Activated T-helper 2 cell treated with anti-CD3 and anti-CD28 coated beads, Interferon-gamma antibody, Interleukin-2, Interleukin-4, amounts not matched to agents 10 μg/mL and 5 μg/mL and 100 μg/mL, durations not matched to agents 14 hours and 24 hours and 36 hours (primary cell): ENCODE measurements at regions not wholly inside any gene's neighbourhood (a gene's known extent, or its start where the extent isn't known, plus 50 kb on each side); places are given as distances from the start of the nearest gene placed in this dataset.

Experiments used
- DNase-seq: peaks from one replicate; pipeline ENCODE4 v3.0.0; 2021; ENCODE audit warnings: low spot score
- H3K27ac Mint-ChIP-seq: one replicate; pipeline ENCODE4 v1.8.0; 2021; ENCODE audit warnings: mixed read lengths
- H3K27me3 Mint-ChIP-seq: one replicate; pipeline ENCODE4 v1.8.0; 2021; ENCODE audit warnings: low read depth, mixed read lengths
- H3K36me3 Mint-ChIP-seq: one replicate; pipeline ENCODE4 v1.8.0; 2021; ENCODE audit warnings: low read depth, mixed read lengths
- H3K4me1 Mint-ChIP-seq: one replicate; pipeline ENCODE4 v1.8.0; 2021; ENCODE audit warnings: low read depth, mixed read lengths
- H3K4me3 Mint-ChIP-seq: one replicate; pipeline ENCODE4 v1.8.0; 2021; ENCODE audit warnings: low read depth, mild to moderate bottlenecking, moderate library complexity, mixed read lengths
- H3K9me3 Mint-ChIP-seq: one replicate; pipeline ENCODE4 v1.8.0; 2021; ENCODE audit warnings: mixed read lengths
- intact Hi-C: fragments of 100-400 bp; cut with micrococcal nuclease; formaldehyde crosslinking; loops from one replicate; pipeline ENCODE4 v1.15.1; 2023

DNA sequence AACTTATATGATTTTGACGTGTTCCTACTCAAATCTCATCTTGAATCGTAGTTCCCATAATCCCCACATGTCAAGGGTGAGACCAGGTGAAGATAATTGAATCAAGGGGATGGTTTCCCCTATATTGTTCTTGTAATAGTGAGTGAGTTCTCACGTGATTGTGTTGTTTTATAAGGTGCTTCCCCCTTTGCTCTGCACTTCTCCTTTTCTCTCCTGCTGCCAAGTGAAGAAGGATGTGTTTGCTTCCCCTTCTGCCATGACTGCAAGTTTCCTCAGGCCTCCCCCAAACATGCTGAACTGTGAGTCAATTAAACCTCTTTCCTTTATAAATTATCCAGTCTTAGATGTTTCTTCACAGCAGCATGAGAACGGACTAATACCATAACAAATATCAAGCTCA, 83.2 kb downstream of the MANEA start:
- Mint-ChIP-seq H3K27ac (no peak overlapping the region), H3K36me3 (no peaks in the 10 kb centered on the region), H3K27me3 (no peaks in the 10 kb centered on the region), H3K4me3 (no peak overlapping the region), H3K9me3 (no peaks in the 10 kb centered on the region), H3K4me1 (no peaks in the 10 kb centered on the region)
- intact Hi-C loops, result no loop called here
- no peak for DNase-seq

GRCh38 chr6:95670011-95670463, 92.7 kb downstream of the MANEA start:
- no peak for DNase-seq
- Mint-ChIP-seq H3K36me3 (no peaks in the 10 kb centered on the region), H3K4me1 (no peaks in the 10 kb centered on the region), H3K27me3 (no peaks in the 10 kb centered on the region), H3K9me3 (no peaks in the 10 kb centered on the region), H3K4me3 (no peak overlapping the region), H3K27ac (no peak overlapping the region)
- intact Hi-C loops, result no loop called here

DNA sequence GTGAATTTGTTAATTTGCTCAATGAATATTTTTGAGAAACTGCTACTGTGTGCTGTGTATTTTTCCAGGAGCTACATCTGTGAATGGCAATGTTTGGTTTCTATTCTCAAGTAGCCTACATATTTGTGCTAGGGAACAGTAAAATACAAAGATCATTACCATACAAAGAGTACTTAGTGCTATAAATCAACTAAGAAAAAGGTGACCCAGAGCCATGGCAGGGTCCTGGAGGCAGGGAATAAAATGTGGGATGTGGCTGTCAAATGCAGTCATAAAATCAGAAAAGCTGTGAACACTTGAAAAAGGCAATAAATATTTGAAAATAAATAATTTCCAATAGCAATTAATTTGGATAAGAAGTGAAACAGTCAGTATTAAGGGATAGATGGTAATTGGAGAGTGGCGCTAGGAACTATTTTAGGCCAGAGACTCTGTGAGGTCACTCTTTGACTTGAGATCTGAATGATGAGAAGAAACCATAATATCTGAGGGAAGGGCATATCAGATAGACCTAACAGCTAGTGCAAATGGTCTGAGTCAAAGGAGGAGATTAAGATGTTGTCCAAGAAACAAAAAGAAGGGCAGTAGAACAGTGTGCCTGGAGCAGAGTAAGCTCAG, 98.8 kb downstream of the MANEA start:
- Mint-ChIP-seq H3K36me3 (no peaks in the 10 kb centered on the region), H3K9me3 (no peaks in the 10 kb centered on the region), H3K27ac (no peak overlapping the region), H3K4me3 (no peak overlapping the region), H3K27me3 (no peaks in the 10 kb centered on the region), H3K4me1 (no peaks in the 10 kb centered on the region)
- intact Hi-C loops, result no loop called here
- DNase-seq, result no peak

- intact Hi-C loops, result no loop called here
- no peaks in the 10 kb centered on the region for H3K27me3 Mint-ChIP-seq
- no peak overlapping the region for H3K4me3 Mint-ChIP-seq
- no peaks in the 10 kb centered on the region for H3K4me1 Mint-ChIP-seq
- no peak overlapping the region for H3K27ac Mint-ChIP-seq
- no peak for DNase-seq
- H3K36me3 Mint-ChIP-seq, result no peaks in the 10 kb centered on the region
- H3K9me3 Mint-ChIP-seq, result no peaks in the 10 kb centered on the region
These were observed 102.6 kb downstream of the MANEA start for GRCh38 chr6:95679981-95680380.

GRCh38 chr6:95681736-95682135, 104.4 kb downstream of the MANEA start:
- Mint-ChIP-seq H3K27me3 (no peaks in the 10 kb centered on the region), H3K4me1 (no peaks in the 10 kb centered on the region), H3K4me3 (no peak overlapping the region), H3K27ac (no peak overlapping the region), H3K9me3 (no peaks in the 10 kb centered on the region), H3K36me3 (no peaks in the 10 kb centered on the region)
- DNase-seq, result no peak
- intact Hi-C loops, result no loop called here

DNA sequence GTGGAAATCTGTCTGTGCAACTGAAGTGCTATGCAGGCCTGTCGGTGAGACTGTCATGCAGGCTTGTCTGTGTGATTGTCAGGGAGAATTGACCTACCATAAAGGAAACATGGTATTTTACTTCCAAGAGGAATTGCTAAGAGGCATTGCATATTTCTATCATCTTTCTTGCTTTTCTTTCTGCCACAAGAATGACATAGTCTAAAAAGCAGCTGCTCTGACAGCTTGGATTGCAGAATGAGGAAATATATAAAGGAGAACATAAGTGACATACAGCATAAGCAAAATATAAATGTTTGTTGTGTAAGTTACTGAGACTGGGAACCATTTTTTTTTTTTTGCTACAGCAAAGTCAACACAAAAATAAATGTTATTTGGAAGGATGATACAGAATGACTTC, 105.1 kb downstream of the MANEA start:
- H3K27ac Mint-ChIP-seq, result no peak overlapping the region
- no peak overlapping the region for H3K4me3 Mint-ChIP-seq
- no peaks in the 10 kb centered on the region for H3K36me3 Mint-ChIP-seq
- intact Hi-C loops, result no loop called here
- H3K4me1 Mint-ChIP-seq, result no peaks in the 10 kb centered on the region
- DNase-seq, result no peak
- no peaks in the 10 kb centered on the region for H3K9me3 Mint-ChIP-seq
- H3K27me3 Mint-ChIP-seq, result no peaks in the 10 kb centered on the region

DNA sequence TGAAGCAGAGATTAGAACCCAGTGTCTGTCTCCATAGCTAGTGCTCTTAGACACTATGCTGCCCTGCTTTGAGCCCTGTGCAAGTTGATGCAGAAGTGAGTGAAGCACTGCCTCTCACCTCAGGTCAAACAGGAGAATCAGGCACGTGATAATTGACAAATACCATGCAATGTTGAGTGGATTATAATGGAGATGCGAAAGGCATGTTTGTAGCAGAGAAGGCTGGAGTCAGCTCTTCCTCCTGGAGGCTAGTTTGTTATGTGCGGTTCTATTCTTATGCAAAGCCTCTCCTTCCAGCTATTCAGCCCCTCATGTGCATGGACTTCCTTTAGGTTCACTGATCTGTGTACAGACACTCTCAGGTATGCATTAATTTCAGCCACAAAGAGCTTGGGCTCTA, 108.5 kb downstream of the MANEA start:
- Mint-ChIP-seq H3K4me1 (no peaks in the 10 kb centered on the region), H3K36me3 (no peaks in the 10 kb centered on the region), H3K27ac (no peak overlapping the region), H3K27me3 (no peaks in the 10 kb centered on the region), H3K4me3 (no peak overlapping the region), H3K9me3 (no peaks in the 10 kb centered on the region)
- intact Hi-C loops, result no loop called here
- no peak for DNase-seq

DNA sequence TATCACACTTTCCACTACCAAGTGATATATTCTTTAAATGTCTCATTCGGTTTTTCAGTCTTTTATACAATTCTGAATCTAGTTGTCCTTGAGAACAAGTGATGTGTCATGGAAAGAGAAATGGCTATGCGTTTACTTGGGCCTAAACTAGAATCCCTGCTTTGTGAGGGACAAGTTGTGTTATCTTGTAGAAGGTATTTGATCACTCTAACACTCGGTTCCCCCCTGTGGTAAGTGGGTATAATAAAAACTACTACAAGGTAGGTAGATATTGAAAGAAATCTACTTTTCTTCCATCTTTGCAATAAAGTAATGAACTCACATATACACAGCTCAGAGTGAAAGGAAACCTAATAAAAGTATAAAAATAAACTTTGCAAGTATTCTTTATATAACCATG, 108.9 kb downstream of the MANEA start:
- no peaks in the 10 kb centered on the region for H3K27me3 Mint-ChIP-seq
- intact Hi-C loops, result no loop called here
- no peak overlapping the region for H3K4me3 Mint-ChIP-seq
- H3K27ac Mint-ChIP-seq, result no peak overlapping the region
- H3K9me3 Mint-ChIP-seq, result no peaks in the 10 kb centered on the region
- H3K4me1 Mint-ChIP-seq, result no peaks in the 10 kb centered on the region
- H3K36me3 Mint-ChIP-seq, result no peaks in the 10 kb centered on the region
- no peak for DNase-seq

DNA sequence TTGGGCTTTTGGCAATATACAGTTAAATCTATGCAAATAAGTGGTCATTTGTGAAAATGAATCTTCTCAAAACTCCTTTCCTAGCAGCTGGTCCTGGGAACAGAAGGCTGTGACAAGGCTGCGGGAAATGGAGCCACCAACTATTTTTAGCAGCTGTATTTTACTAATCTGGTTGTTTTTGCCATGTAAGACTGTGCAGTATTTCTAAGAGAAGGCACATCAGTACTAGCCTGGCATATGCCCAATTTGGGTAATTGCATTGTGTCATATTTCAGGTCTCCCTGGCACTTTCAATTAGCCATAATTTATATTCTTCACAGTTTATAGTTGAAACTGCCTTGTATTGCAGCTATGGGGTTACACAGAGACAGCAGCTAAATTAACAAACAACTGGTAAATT, 109.6 kb downstream of the MANEA start:
- Mint-ChIP-seq H3K27ac (no peak overlapping the region), H3K4me1 (no peaks in the 10 kb centered on the region), H3K27me3 (no peaks in the 10 kb centered on the region), H3K4me3 (no peak overlapping the region), H3K9me3 (no peaks in the 10 kb centered on the region), H3K36me3 (no peaks in the 10 kb centered on the region)
- no peak for DNase-seq
- intact Hi-C loops, result no loop called here

DNA sequence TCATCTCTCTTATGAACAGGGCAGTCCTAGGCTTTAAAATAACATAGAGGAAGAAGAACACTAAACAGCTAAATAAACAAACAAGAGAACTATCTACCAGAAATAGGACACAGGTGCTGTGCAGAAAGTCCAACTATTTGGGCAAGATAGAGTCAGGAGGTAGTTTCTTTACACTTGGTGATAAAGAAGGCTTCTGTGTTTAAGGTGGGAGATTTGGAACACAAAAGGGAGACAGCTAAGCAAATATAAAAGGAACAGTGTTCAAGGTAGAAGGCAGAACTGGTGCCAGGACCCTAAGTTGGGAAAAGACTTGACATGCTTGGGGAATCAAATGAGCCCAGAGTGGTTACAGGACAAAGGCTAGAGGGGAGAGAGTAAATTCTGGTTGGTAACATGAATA, 110.5 kb downstream of the MANEA start:
- H3K27me3 Mint-ChIP-seq, result no peaks in the 10 kb centered on the region
- H3K9me3 Mint-ChIP-seq, result no peaks in the 10 kb centered on the region
- H3K4me1 Mint-ChIP-seq, result no peaks in the 10 kb centered on the region
- H3K4me3 Mint-ChIP-seq, result no peak overlapping the region
- H3K27ac Mint-ChIP-seq, result no peak overlapping the region
- intact Hi-C loops, result no loop called here
- no peaks in the 10 kb centered on the region for H3K36me3 Mint-ChIP-seq
- no peak for DNase-seq

- no peak for DNase-seq
- H3K4me3 Mint-ChIP-seq, result no peak overlapping the region
- H3K9me3 Mint-ChIP-seq, result no peaks in the 10 kb centered on the region
- intact Hi-C loops, result no loop called here
- H3K36me3 Mint-ChIP-seq, result no peaks in the 10 kb centered on the region
- no peaks in the 10 kb centered on the region for H3K4me1 Mint-ChIP-seq
- no peaks in the 10 kb centered on the region for H3K27me3 Mint-ChIP-seq
- H3K27ac Mint-ChIP-seq, result no peak overlapping the region
These were observed 113.0 kb downstream of the MANEA start for GRCh38 chr6:95690328-95690727.

DNA sequence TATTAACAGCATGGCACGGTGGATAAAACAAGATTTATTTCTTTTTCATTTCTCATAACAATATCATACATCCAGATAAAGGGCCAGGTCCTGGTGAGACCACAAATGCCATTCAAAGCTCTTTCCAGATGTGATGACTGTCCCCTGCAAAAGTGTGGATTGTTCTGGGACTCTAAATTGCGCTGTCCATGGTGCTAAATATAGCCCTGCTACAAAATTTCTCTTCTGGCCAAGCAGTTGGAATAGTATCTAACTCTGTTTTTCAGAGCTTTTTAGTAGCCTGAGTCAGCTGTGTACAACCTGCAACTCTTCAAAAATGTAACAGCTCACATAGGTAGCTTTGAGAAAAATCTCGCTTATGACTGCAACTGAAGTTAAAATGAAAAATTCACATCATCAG, 115.8 kb downstream of the MANEA start:
- Mint-ChIP-seq H3K9me3 (no peaks in the 10 kb centered on the region), H3K4me1 (no peaks in the 10 kb centered on the region), H3K4me3 (no peak overlapping the region), H3K27ac (no peak overlapping the region), H3K27me3 (no peaks in the 10 kb centered on the region), H3K36me3 (no peaks in the 10 kb centered on the region)
- no peak for DNase-seq
- intact Hi-C loops, result no loop called here

DNA sequence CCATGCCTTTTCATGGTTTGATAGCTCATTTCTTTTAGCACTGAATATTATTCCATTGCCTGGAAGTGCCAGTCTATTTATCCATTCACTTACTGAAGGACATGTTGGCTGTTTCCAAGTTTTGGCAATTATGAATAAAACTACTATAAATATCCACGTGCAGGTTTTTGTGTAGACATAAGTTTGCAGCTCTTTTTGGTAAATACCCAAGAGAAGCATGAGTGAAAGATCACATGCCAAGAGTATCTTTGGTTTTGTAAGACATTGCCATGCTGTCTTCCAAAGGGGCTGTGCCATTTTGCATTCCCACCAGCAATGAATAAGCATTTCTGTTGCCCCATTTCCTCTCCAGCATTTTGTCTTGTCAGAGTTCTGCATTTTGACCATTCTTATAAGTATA, 120.9 kb downstream of the MANEA start:
- DNase-seq, result no peak
- no peaks in the 10 kb centered on the region for H3K9me3 Mint-ChIP-seq
- intact Hi-C loops, result no loop called here
- no peaks in the 10 kb centered on the region for H3K27me3 Mint-ChIP-seq
- no peak overlapping the region for H3K27ac Mint-ChIP-seq
- H3K4me1 Mint-ChIP-seq, result no peaks in the 10 kb centered on the region
- no peak overlapping the region for H3K4me3 Mint-ChIP-seq
- no peaks in the 10 kb centered on the region for H3K36me3 Mint-ChIP-seq

- no peaks in the 10 kb centered on the region for H3K27me3 Mint-ChIP-seq
- no peaks in the 10 kb centered on the region for H3K9me3 Mint-ChIP-seq
- H3K4me1 Mint-ChIP-seq, result no peaks in the 10 kb centered on the region
- H3K27ac Mint-ChIP-seq, result no peak overlapping the region
- intact Hi-C loops, result no loop called here
- no peak for DNase-seq
- no peak overlapping the region for H3K4me3 Mint-ChIP-seq
- H3K36me3 Mint-ChIP-seq, result no peaks in the 10 kb centered on the region
These were observed 146.3 kb downstream of the MANEA start for GRCh38 chr6:95723638-95724037.
